AG09319 (cell line): ENCODE measurements at regions not wholly inside any gene's neighbourhood (a gene's known extent, or its start where the extent isn't known, plus 50 kb on each side); places are given as distances from the start of the nearest gene placed in this dataset.
A peak's percentile ranks its signal among the peaks of the same experiment; 100 is the strongest.
"Not testable (repeated sequence)": the region's sequence is repeated elsewhere in the genome, so short reads cannot be mapped to it uniquely, and the experiment has no call there.

Experiments used
- DNase-seq: peaks from one replicate; pipeline ENCODE4 v3.0.0-alpha.2; 2010; ENCODE audit warnings: low read depth; ENCODE audit errors: extremely low read depth
- TF ChIP-seq, protein P1 (sequence below): IDR thresholded peaks from 2 replicates; pipeline ENCODE4 v1.5.1; 2011; ENCODE audit warnings: low read depth, mild to moderate bottlenecking, inconsistent platforms, low read length, moderate library complexity

DNA sequence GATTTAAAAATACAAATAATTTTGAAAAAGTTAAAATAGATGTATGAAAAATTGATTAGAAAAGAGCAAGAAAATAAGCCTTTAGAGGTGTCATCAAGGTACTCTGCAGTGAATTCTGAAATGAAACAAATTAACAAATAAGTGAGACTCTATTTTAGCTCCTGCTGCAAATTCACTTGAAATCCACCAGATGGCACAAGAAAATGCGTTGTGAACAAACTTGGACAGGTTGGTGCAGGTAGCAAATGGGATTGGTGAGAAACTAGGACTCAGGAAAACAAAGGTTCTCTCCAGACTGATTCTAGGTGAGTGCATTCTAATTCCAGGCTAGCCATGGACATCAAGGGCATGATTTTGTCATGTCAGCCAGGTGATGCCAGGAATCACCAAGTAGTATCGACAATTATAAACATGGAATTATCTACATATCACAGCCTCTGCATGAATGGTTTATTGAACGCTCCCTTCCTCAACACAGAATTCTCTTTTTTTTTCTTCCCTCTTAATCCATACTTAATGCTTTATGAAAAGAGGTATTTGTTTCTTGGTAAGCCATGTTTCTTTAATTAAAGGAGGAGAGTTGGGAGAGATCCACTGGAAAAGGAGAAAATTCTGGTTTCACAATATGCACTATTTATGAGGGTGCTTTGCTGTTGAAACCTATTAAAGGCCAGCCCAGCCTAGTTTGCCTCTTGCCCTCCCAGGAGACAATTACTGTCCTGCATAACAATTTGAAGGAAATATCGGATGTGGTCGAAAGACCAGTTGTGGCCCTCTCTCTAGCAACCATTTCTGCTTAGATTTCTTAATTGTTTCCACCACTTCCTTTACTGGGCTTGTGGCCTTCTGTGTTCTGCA lies 118.1 kb downstream of the ZNF365 start:
- TF ChIP-seq, protein P1, sequence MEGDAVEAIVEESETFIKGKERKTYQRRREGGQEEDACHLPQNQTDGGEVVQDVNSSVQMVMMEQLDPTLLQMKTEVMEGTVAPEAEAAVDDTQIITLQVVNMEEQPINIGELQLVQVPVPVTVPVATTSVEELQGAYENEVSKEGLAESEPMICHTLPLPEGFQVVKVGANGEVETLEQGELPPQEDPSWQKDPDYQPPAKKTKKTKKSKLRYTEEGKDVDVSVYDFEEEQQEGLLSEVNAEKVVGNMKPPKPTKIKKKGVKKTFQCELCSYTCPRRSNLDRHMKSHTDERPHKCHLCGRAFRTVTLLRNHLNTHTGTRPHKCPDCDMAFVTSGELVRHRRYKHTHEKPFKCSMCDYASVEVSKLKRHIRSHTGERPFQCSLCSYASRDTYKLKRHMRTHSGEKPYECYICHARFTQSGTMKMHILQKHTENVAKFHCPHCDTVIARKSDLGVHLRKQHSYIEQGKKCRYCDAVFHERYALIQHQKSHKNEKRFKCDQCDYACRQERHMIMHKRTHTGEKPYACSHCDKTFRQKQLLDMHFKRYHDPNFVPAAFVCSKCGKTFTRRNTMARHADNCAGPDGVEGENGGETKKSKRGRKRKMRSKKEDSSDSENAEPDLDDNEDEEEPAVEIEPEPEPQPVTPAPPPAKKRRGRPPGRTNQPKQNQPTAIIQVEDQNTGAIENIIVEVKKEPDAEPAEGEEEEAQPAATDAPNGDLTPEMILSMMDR: peak; percentile 45
- DNase-seq: peak; percentile 4

DNA sequence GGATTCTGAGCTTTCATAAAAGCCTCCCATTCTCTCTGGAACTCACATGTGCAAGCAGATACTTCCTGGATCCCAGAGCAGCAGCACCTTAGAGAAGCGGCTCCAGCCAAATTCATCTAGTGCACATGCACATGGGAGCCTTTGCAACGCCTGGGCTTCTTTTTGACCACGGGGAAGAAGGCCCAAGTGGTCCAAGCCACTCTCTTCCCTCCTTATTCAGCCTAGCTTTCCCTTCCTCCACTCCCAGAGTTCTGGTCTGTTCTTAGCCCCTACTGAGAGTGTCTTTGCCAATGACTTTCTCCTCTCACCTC lies 118.7 kb downstream of the ZNF365 start:
- TF ChIP-seq, protein P1: no peak
- DNase-seq: no peak

DNA sequence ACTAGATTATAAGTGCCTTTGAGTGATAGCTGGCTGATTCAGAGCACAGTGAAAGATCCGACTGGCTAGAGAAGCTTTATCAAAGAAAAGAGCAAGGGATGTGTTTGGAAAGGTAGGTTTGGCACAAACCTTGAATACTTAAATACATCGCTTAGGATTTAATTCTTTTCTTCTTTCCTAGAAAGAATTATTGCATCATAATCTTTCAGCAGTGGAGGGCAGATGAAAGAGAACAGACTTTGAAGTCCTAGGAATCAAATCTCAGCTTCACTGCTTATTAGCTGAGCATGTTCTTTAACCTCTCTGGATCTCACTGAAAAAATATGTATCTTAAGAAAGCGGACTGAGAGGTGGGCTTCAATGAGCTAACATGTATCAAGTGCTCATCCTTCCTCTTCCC lies 122.8 kb downstream of the ZNF365 start:
- no peak for DNase-seq
- TF ChIP-seq, protein P1: no peak

DNA sequence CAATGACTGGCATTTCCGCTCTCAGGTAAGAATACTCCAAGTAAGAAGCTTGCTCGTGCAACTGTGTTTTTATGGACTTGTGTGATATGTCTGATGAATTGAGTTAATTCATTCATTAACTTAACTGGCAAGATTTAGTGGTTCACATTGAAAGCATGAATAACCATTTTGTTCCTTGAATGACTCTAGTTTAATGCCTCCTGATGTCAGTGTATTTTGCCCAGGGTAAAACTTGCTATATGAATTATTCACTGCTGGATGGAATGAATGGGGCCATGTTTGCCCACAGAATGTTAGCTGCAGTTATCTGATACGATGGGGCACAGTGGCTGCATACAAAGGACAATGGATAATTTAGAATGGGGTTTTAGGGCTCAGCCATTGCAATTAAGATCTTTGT lies 124.1 kb downstream of the ZNF365 start:
- TF ChIP-seq, protein P1: no peak
- no peak for DNase-seq

DNA sequence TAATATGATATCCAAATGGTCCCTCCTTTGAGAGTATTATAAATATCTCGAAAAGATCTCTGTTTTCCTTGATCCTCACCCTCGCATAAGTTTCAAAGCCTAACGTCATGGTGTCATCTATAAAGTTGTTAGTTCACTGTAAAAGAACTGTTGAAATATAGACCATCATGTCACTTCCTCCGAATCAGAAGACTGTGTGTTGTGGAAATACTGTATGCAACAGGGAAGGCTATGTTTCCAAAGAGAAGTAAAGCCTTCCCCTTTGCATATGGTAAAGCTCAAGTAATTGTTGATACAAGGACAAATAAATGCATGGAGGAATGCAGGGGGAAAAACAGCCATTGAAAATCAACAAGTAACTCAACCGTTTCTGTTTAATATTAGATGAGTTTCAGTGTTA lies 125.9 kb downstream of the ZNF365 start:
- DNase-seq: not testable (repeated sequence)

DNA sequence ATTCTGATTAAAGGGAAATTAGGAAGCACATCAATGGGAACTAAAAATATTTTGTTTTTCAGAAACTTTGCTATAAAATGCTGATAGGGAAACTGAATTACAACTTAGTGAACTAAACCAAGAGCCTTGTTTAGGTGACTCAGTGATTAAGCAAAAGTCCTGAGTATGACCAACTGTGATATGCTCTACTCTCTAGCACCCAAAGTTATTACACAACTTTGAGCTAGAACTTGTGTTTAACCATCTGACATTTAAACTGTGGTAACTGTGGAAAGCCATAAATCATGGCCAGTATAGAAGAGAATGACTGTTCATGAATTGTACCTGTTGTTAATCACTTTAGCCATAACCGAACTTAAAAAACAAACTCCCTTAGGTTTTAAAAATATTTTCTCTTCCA lies 127.4 kb downstream of the ZNF365 start:
- no peak for DNase-seq
- TF ChIP-seq, protein P1: no peak

DNA sequence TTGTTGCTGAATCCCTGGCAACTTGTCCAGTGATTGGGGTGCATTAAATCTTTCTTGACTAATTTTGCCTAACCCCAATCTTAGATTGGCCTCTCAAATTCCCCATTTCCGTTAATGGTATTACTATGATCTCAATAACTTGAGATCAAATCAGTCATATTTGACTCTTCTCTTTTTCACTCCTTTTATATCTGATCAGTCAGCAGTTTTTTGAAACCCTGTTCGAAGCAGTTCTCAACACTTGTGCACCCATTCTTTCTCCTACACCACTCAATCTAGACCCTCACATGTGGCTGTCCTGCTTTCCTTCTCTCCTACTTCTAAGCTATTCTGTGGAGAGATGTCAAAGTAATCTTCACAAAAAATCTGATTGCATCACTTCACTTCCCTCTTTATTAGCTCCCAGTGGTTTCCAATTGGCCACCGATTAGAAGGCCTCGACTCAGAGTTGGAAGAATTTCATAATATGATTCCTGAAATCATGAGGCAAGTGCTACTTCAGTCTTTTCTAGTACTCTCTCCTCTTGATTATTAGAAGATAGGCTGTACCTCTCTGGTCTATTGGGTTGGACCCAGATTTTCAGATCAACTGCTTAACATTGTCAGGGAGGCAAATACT lies 128.9 kb downstream of the ZNF365 start:
- DNase-seq: no peak
- TF ChIP-seq, protein P1: no peak
